ENCODE measurements at regions not wholly inside any gene's neighbourhood (a gene's known extent, or its start where the extent isn't known, plus 50 kb on each side); places are given as distances from the start of the nearest gene placed in this dataset.

- TF ChIP-seq EP300 (IDR thresholded peaks at IDR 0.05) (no peak), POLR2A (IDR thresholded peaks at IDR 0.05) (no peak), POLR2AphosphoS5 (IDR thresholded peaks at IDR 0.05) (no peak), CTCF (IDR thresholded peaks at IDR 0.05) (no peak)
- no peak for ATAC-seq (ENCODE audit: low FRiP score in 2 of 2)
These were observed 1311.9 kb downstream of the ROBO1 start for GRCh38 chr3:78455712-78456433.

GRCh38 chr3:78459796-78460195 is 1308.0 kb downstream of the ROBO1 start:
- Histone ChIP-seq H3K36me3 (no peaks in the 10 kb centered on the region), H3K27ac (no peak overlapping the region), H3K27me3 (no peaks in the 10 kb centered on the region), H3K9me3 (peaks cover 0 to 10% (median 0%) of the 10 kb centered on the region in 4 donors), H3K4me1 (no peaks in the 10 kb centered on the region), H3K4me3 (no peak overlapping the region)
- ATAC-seq (ENCODE audit: low FRiP score in 2 of 2) = no peak
- WGBS, 2 donors = 66 to 78% methylated on average over 2 of the region's 2 CpGs
- no peak for DNase-seq
- TF ChIP-seq CTCF (IDR thresholded peaks at IDR 0.05) = no peak
- no peak for TF ChIP-seq POLR2AphosphoS5 (IDR thresholded peaks at IDR 0.05)
- TF ChIP-seq POLR2A (IDR thresholded peaks at IDR 0.05) = no peak
- no peak for TF ChIP-seq EP300 (IDR thresholded peaks at IDR 0.05)

More at GRCh38 chr3:78455712-78456433, 1311.9 kb downstream of the ROBO1 start:
- Histone ChIP-seq H3K27ac (no peak overlapping the region), H3K9me3 (no peaks in the 10 kb centered on the region), H3K27me3 (no peaks in the 10 kb centered on the region), H3K4me1 (no peaks in the 10 kb centered on the region), H3K36me3 (no peaks in the 10 kb centered on the region), H3K4me3 (no peak overlapping the region)
- WGBS, 2 donors = 67 to 73% methylated on average over 2 of the region's 2 CpGs
- no peak for DNase-seq

- DNase-seq (no peak), ATAC-seq (ENCODE audit: low FRiP score in 2 of 2) (no peak)
- Histone ChIP-seq H3K27ac (no peak overlapping the region), H3K4me1 (no peaks in the 10 kb centered on the region), H3K4me3 (no peak overlapping the region), H3K9me3 (peaks cover 0 to 10% (median 0%) of the 10 kb centered on the region in 4 donors), H3K36me3 (no peaks in the 10 kb centered on the region), H3K27me3 (no peaks in the 10 kb centered on the region)
- no peak for TF ChIP-seq POLR2A (IDR thresholded peaks at IDR 0.05)
- TF ChIP-seq CTCF (IDR thresholded peaks at IDR 0.05) = no peak
- TF ChIP-seq POLR2AphosphoS5 (IDR thresholded peaks at IDR 0.05) = no peak
- TF ChIP-seq EP300 (IDR thresholded peaks at IDR 0.05) = no peak
- WGBS, 2 donors = 0 to 88% methylated on average over 2 of the region's 2 CpGs
These were observed 1305.8 kb downstream of the ROBO1 start for GRCh38 chr3:78462021-78462420.

- Histone ChIP-seq H3K27me3 (no peaks in the 10 kb centered on the region), H3K36me3 (no peaks in the 10 kb centered on the region), H3K9me3 (peaks cover 0 to 13% (median 0%) of the 10 kb centered on the region in 4 donors), H3K4me1 (no peaks in the 10 kb centered on the region), H3K4me3 (no peak overlapping the region), H3K27ac (no peak overlapping the region)
- DNase-seq (no peak), ATAC-seq (ENCODE audit: low FRiP score in 2 of 2) (no peak)
- TF ChIP-seq POLR2AphosphoS5 (IDR thresholded peaks at IDR 0.05) (no peak), POLR2A (IDR thresholded peaks at IDR 0.05) (no peak), CTCF (IDR thresholded peaks at IDR 0.05) (no peak), EP300 (IDR thresholded peaks at IDR 0.05) (no peak)
- WGBS, 2 donors = 67 to 84% methylated on average over 3 of the region's 3 CpGs
These were observed 1291.7 kb downstream of the ROBO1 start for GRCh38 chr3:78476076-78476475.

GRCh38 chr3:78481050-78481449 is 1286.7 kb downstream of the ROBO1 start:
- DNase-seq (peak in 1 of 2 donors; percentile 59), ATAC-seq (ENCODE audit: low FRiP score in 2 of 2) (peak in 1 of 2 donors; percentile 40)
- Histone ChIP-seq H3K27ac (no peak overlapping the region), H3K9me3 (no peaks in the 10 kb centered on the region), H3K27me3 (no peaks in the 10 kb centered on the region), H3K36me3 (no peaks in the 10 kb centered on the region), H3K4me3 (no peak overlapping the region), H3K4me1 (no peaks in the 10 kb centered on the region)
- TF ChIP-seq POLR2A (IDR thresholded peaks at IDR 0.05) = no peak
- TF ChIP-seq EP300 (IDR thresholded peaks at IDR 0.05) = no peak
- TF ChIP-seq POLR2AphosphoS5 (IDR thresholded peaks at IDR 0.05) = no peak
- no peak for TF ChIP-seq CTCF (IDR thresholded peaks at IDR 0.05)
- WGBS, 2 donors = 83 to 86% methylated on average over 2 to 11 of the region's 11 CpGs

All from upper lobe of left lung (tissue), 6 donors.